ENCODE measurements at regions not wholly inside any gene's neighbourhood (a gene's known extent, or its start where the extent isn't known, plus 50 kb on each side); places are given as distances from the start of the nearest gene placed in this dataset.

- H3K4me1 ChIP-seq: no peaks in the 10 kb centered on the region
- no peaks in the 10 kb centered on the region for H3K36me3 ChIP-seq
- H3K9me3 ChIP-seq: no peaks in the 10 kb centered on the region
- TF ChIP-seq CTCF (IDR thresholded peaks at IDR 0.05) (no peak), POLR2A (IDR thresholded peaks at IDR 0.05) (no peak)
- no peaks in the 10 kb centered on the region for H3K27me3 ChIP-seq
- no peak for DNase-seq
- no peak overlapping the region for H3K4me3 ChIP-seq
- no peak overlapping the region for H3K27ac ChIP-seq
Measured at GRCh38 chr5:56710826-56711590, 104.3 kb upstream of the MAP3K1 start.

GRCh38 chr5:56706504-56706903, 108.8 kb upstream of the MAP3K1 start:
- no peak overlapping the region for H3K27ac ChIP-seq
- no peak for TF ChIP-seq POLR2A (IDR thresholded peaks at IDR 0.05)
- TF ChIP-seq CTCF (IDR thresholded peaks at IDR 0.05): no peak
- H3K9me3 ChIP-seq: no peaks in the 10 kb centered on the region
- no peak for DNase-seq
- H3K4me1 ChIP-seq: no peaks in the 10 kb centered on the region
- H3K27me3 ChIP-seq: no peaks in the 10 kb centered on the region
- H3K4me3 ChIP-seq: no peak overlapping the region
- no peaks in the 10 kb centered on the region for H3K36me3 ChIP-seq

GRCh38 chr5:56705217-56705616, 110.1 kb upstream of the MAP3K1 start:
- Histone ChIP-seq H3K4me1 (peaks cover 0 to 4% (median 0%) of the 10 kb centered on the region in 4 donors), H3K9me3 (no peaks in the 10 kb centered on the region), H3K27me3 (no peaks in the 10 kb centered on the region), H3K4me3 (no peak overlapping the region), H3K27ac (no peak overlapping the region), H3K36me3 (no peaks in the 10 kb centered on the region)
- TF ChIP-seq CTCF (IDR thresholded peaks at IDR 0.05): no peak
- no peak for TF ChIP-seq POLR2A (IDR thresholded peaks at IDR 0.05)
- no peak for DNase-seq

GRCh38 chr5:56703952-56704351, 111.4 kb upstream of the MAP3K1 start:
- H3K4me1 ChIP-seq: peaks cover 0 to 4% (median 0%) of the 10 kb centered on the region in 4 donors
- H3K36me3 ChIP-seq: no peaks in the 10 kb centered on the region
- no peak overlapping the region for H3K4me3 ChIP-seq
- no peak for DNase-seq
- no peaks in the 10 kb centered on the region for H3K27me3 ChIP-seq
- TF ChIP-seq POLR2A (IDR thresholded peaks at IDR 0.05) (no peak), CTCF (IDR thresholded peaks at IDR 0.05) (no peak)
- no peak overlapping the region for H3K27ac ChIP-seq
- H3K9me3 ChIP-seq: no peaks in the 10 kb centered on the region

- Histone ChIP-seq H3K27me3 (no peaks in the 10 kb centered on the region), H3K4me1 (peaks cover 0 to 4% (median 0%) of the 10 kb centered on the region in 4 donors)
- DNase-seq: no peak
Measured at GRCh38 chr5:56700711-56701110, 114.6 kb upstream of the MAP3K1 start.

More at GRCh38 chr5:56700711-56701110, 114.6 kb upstream of the MAP3K1 start:
- Histone ChIP-seq H3K4me3 (no peak overlapping the region), H3K9me3 (no peaks in the 10 kb centered on the region), H3K36me3 (no peaks in the 10 kb centered on the region), H3K27ac (no peak overlapping the region)
- no peak for TF ChIP-seq CTCF (IDR thresholded peaks at IDR 0.05)
- TF ChIP-seq POLR2A (IDR thresholded peaks at IDR 0.05): no peak
